Breast epithelium (tissue), 4 donors: ENCODE measurements at regions not wholly inside any gene's neighbourhood (a gene's known extent, or its start where the extent isn't known, plus 50 kb on each side); places are given as distances from the start of the nearest gene placed in this dataset.
"Not testable (repeated sequence)": the region's sequence is repeated elsewhere in the genome, so short reads cannot be mapped to it uniquely, and the experiment has no call there.

ENCODE experiments used
- DNase-seq, 2 donors: peaks; one replicate each; pipeline ENCODE4 v3.0.0-alpha.2; 2019; ENCODE audit warnings: low spot score in 2 of 2
- H3K27ac ChIP-seq, 2 donors: fragments of 200-600 bp; sonication (generic) in 1 of 2; one replicate each; pipeline ENCODE4 v1.5.1; 2016 to 2019; ENCODE audit warnings: mild to moderate bottlenecking in 1 of 2
- H3K27me3 ChIP-seq, 2 donors: fragments of 200-600 bp; sonication (generic) in 1 of 2; one replicate each; pipeline versions ENCODE4 v1.5.1 to v1.6.0; 2017 to 2019; ENCODE audit warnings: control low read depth in 1 of 2, mild to moderate bottlenecking in 1 of 2
- H3K36me3 ChIP-seq: fragments of 200-600 bp; one replicate; pipeline ENCODE4 v1.5.1; 2019
- H3K4me1 ChIP-seq, 2 donors: fragments of 200-600 bp; sonication (generic); one replicate each; pipeline ENCODE4 v1.5.1; 2016 to 2019; ENCODE audit warnings: control low read depth in 1 of 2
- H3K4me3 ChIP-seq, 3 donors: fragments of 200-600 bp; sonication (generic); 1 replicate in 2 of 3; 2 replicates in 1 of 3; pipeline ENCODE4 v1.5.1; 2016 to 2019; ENCODE audit warnings: mild to moderate bottlenecking in 3 of 3, moderate library complexity in 2 of 3
- H3K9me3 ChIP-seq, 2 donors: fragments of 200-600 bp; sonication (generic) in 1 of 2; one replicate each; pipeline ENCODE4 v1.5.1; 2016 to 2019; ENCODE audit warnings: control low read depth in 1 of 2
- POLR2A ChIP-seq: fragments of 450-650 bp; IDR thresholded peaks from one replicate; pipeline ENCODE4 v1.6.1; 2016; ENCODE audit warnings: antibody characterized with exemption, mild to moderate bottlenecking, moderate library complexity
- POLR2AphosphoS5 ChIP-seq, 3 donors: sonication (generic); formaldehyde crosslinking; IDR thresholded peaks; one replicate each; pipeline ENCODE4 v1.6.1; 2017; ENCODE audit warnings: antibody characterized with exemption in 3 of 3
- intact Hi-C: fragments of 100-400 bp; cut with DNase I; formaldehyde crosslinking; loops from one replicate; pipeline ENCODE4 v1.15.1; 2023; ENCODE audit warnings: low total_unique reads
- TF ChIP-seq, protein P1 (sequence below), 3 donors: fragments of 450-650 bp; IDR thresholded peaks; one replicate each; pipeline ENCODE4 v1.5.1; 2016 to 2017; ENCODE audit warnings: antibody characterized with exemption in 3 of 3, mild to moderate bottlenecking in 3 of 3, moderate library complexity in 3 of 3

DNA sequence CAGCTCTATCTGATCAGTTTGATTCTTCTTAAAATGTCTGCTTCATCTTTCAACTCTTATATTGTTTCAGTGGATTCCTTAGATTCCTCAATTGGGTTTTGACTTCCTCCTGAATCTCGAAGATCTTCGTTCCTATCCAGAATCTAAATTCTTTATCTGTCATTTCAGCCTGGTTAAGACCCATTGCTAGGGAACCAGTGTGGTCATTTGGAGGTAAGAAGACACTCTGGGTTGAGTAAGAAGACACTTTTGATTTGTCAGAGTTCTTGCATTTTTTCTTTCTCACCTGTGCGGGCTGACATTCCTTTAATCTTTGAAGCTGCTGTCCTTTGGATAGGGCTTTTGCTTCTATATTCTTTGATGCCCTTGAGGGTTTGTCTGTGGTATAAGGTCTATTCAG lies 291.9 kb downstream of the SLC7A11 start:
- Histone ChIP-seq H3K4me3 (no peak overlapping the region), H3K9me3 (no peaks in the 10 kb centered on the region), H3K4me1 (no peaks in the 10 kb centered on the region), H3K27me3 (no peaks in the 10 kb centered on the region), H3K27ac (no peak overlapping the region), H3K36me3 (no peaks in the 10 kb centered on the region)
- intact Hi-C loops, result no loop called here
- no peak for TF ChIP-seq POLR2A
- TF ChIP-seq, protein P1, sequence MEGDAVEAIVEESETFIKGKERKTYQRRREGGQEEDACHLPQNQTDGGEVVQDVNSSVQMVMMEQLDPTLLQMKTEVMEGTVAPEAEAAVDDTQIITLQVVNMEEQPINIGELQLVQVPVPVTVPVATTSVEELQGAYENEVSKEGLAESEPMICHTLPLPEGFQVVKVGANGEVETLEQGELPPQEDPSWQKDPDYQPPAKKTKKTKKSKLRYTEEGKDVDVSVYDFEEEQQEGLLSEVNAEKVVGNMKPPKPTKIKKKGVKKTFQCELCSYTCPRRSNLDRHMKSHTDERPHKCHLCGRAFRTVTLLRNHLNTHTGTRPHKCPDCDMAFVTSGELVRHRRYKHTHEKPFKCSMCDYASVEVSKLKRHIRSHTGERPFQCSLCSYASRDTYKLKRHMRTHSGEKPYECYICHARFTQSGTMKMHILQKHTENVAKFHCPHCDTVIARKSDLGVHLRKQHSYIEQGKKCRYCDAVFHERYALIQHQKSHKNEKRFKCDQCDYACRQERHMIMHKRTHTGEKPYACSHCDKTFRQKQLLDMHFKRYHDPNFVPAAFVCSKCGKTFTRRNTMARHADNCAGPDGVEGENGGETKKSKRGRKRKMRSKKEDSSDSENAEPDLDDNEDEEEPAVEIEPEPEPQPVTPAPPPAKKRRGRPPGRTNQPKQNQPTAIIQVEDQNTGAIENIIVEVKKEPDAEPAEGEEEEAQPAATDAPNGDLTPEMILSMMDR (IDR thresholded peaks at IDR 0.05), result no peak
- TF ChIP-seq POLR2AphosphoS5 (IDR thresholded peaks at IDR 0.05), result no peak
- no peak for DNase-seq

GRCh38 chr4:137949746-137950145 lies 292.4 kb downstream of the SLC7A11 start:
- Histone ChIP-seq H3K27me3 (no peaks in the 10 kb centered on the region), H3K4me1 (no peaks in the 10 kb centered on the region), H3K9me3 (no peaks in the 10 kb centered on the region), H3K27ac (no peak overlapping the region), H3K4me3 (no peak overlapping the region), H3K36me3 (no peaks in the 10 kb centered on the region)
- DNase-seq, result no peak
- no peak for TF ChIP-seq POLR2AphosphoS5 (IDR thresholded peaks at IDR 0.05)
- TF ChIP-seq POLR2A, result no peak
- TF ChIP-seq, protein P1 (IDR thresholded peaks at IDR 0.05), result no peak
- intact Hi-C loops, result no loop called here

DNA sequence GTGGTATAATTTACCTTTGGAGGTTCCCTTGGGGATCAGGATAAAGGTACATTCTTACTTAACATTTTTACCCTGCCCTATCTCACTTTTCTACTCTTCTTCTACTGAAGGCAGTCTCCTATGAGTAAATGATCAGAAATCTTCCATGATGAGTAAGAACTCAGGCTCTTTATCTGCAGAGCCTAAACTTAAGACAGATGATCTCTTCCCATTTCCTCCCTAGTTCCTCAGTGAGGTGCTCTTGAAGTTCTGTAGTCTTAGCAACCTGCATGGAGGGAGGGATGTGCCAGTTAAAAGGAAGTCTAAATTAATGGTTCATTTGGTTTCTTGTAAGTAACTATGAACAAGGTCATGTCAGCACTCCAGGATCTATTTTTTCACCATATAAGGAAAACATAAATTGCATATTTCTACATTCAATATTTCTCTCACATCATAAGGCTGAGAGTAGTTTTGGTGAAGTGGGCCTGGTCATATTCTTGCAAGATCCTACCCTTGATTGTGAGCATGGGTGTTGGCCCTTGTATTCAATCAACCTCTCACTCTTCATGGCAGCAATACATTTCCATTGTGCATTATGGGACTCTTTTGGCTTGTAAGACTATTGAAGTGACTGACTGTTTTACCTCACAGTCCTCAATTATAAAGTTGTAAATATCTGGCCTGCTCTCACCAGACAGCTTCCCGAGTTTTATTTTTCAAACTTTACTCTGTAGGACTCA lies 295.5 kb downstream of the SLC7A11 start:
- no peak for DNase-seq
- Histone ChIP-seq H3K36me3 (no peaks in the 10 kb centered on the region), H3K27ac (no peak overlapping the region), H3K27me3 (no peaks in the 10 kb centered on the region), H3K4me3 (no peak overlapping the region), H3K9me3 (no peaks in the 10 kb centered on the region), H3K4me1 (no peaks in the 10 kb centered on the region)
- TF ChIP-seq POLR2A (no peak), POLR2AphosphoS5 (IDR thresholded peaks at IDR 0.05) (no peak)
- TF ChIP-seq, protein P1 (IDR thresholded peaks at IDR 0.05), result no peak
- intact Hi-C loops, result no loop called here

DNA sequence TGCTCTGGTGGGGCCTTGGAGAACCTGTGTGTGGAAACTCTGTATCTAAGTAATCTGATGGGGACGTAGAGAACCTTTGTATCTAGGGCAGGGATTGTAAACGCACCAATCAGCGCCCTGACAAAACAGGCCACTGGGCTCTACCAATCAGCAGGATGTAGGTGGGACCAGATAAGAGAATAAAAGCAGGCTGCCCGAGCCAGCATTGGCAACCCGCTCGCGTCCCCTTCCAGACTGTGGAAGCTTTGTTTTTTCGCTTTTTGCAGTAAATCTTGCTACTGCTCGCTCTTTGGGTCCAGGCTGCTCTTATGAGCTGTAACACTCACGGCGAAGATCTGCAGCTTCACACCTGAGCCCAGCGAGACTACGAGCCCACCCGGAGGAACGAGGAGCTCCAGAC lies 299.3 kb downstream of the SLC7A11 start:
- H3K9me3 ChIP-seq, H3K27ac ChIP-seq, H3K27me3 ChIP-seq, intact Hi-C loops, H3K4me1 ChIP-seq, DNase-seq, H3K36me3 ChIP-seq, H3K4me3 ChIP-seq: not testable (repeated sequence)

DNA sequence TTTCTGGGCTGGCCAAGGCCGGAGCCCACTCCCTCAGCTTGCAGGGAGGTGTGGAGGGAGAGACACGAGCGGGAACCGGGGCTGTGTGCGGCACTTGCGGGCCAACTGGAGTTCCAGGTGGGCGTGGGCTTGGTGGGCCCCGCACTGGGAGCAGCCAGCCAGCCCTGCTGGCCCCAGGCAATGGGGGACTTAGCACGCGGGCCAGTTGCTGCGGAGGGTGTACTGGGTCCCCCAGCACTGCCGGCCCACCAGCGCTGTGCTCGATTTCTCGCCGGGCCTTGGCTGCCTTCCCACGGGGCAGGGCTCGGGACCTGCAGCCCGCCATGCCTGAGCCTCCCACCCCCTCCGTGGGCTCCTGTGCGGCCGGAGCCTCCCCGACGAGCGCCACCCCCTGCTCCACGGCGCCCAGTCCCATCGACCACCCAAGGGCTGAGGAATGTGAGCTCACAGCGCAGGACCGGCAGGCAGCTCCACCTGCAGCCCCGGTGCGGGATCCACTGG lies 300.1 kb downstream of the SLC7A11 start:
- H3K27me3 ChIP-seq, H3K9me3 ChIP-seq, H3K36me3 ChIP-seq, H3K4me3 ChIP-seq, H3K27ac ChIP-seq, intact Hi-C loops, DNase-seq, H3K4me1 ChIP-seq: not testable (repeated sequence)

DNA sequence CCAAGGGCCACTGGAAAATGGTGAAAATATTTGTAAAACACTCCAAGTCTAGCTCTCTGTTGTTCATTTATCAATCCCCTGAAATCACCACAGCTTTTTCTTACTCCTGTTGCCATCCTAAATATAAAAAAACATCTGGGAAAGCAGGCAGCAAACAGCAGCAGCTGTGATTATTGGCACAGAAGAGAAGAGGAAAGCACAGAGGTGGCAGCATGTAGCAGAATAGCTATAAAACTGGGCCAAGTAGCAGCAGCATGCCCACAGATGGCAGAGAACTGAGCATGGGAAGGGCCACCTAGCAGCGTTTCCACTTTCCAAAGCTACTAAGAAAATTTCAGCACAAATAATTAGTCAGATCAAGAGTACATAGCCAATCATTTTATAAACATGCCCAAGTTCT lies 307.2 kb downstream of the SLC7A11 start:
- intact Hi-C loops, result no loop called here
- Histone ChIP-seq H3K27me3 (no peaks in the 10 kb centered on the region), H3K4me3 (no peak overlapping the region), H3K36me3 (no peaks in the 10 kb centered on the region), H3K27ac (no peak overlapping the region), H3K4me1 (no peaks in the 10 kb centered on the region), H3K9me3 (peaks cover 0 to 3% of the 10 kb centered on the region in 2 donors)
- no peak for DNase-seq
- TF ChIP-seq POLR2A, result no peak
